Fibroblast of skin of right biceps (primary cell): ENCODE measurements at regions not wholly inside any gene's neighbourhood (a gene's known extent, or its start where the extent isn't known, plus 50 kb on each side); places are given as distances from the start of the nearest gene placed in this dataset.

Source experiments
- DNase-seq: peaks from one replicate; pipeline ENCODE4 v3.0.0-alpha.2; 2013

- no peak for DNase-seq
These were observed 195.7 kb downstream of the ZFP36L2 start for GRCh38 chr2:43030551-43031307.

GRCh38 chr2:43029186-43029585, 197.2 kb downstream of the ZFP36L2 start:
- DNase-seq = no peak

GRCh38 chr2:43028188-43028587, 198.2 kb downstream of the ZFP36L2 start:
- DNase-seq = no peak

GRCh38 chr2:43027097-43027873, 199.1 kb downstream of the ZFP36L2 start:
- peak; percentile 34 for DNase-seq

- DNase-seq = peak; percentile 30
These were observed 199.8 kb downstream of the ZFP36L2 start for GRCh38 chr2:43026426-43027096.

GRCh38 chr2:43025709-43026295, 200.6 kb downstream of the ZFP36L2 start:
- DNase-seq = no peak

GRCh38 chr2:43024515-43025011, 201.8 kb downstream of the ZFP36L2 start:
- peak; percentile 73 for DNase-seq

GRCh38 chr2:43023791-43024514, 202.5 kb downstream of the ZFP36L2 start:
- DNase-seq = no peak

GRCh38 chr2:43022896-43023295, 203.5 kb downstream of the ZFP36L2 start:
- no peak for DNase-seq

GRCh38 chr2:43021791-43022509, 204.5 kb downstream of the ZFP36L2 start:
- no peak for DNase-seq

GRCh38 chr2:43020990-43021669, 205.3 kb downstream of the ZFP36L2 start:
- DNase-seq = no peak

- DNase-seq = no peak
These were observed 206.1 kb downstream of the ZFP36L2 start for GRCh38 chr2:43020296-43020695.

GRCh38 chr2:43019536-43020183, 206.7 kb downstream of the ZFP36L2 start:
- no peak for DNase-seq

GRCh38 chr2:43019025-43019367, 207.4 kb downstream of the ZFP36L2 start:
- no peak for DNase-seq

- peak; percentile 56 for DNase-seq
These were observed 208.0 kb downstream of the ZFP36L2 start for GRCh38 chr2:43018179-43019024.

GRCh38 chr2:43013821-43014345, 212.5 kb downstream of the ZFP36L2 start:
- DNase-seq = no peak

- DNase-seq = no peak
These were observed 213.4 kb downstream of the ZFP36L2 start for GRCh38 chr2:43012966-43013365.

GRCh38 chr2:43011158-43011491, 215.3 kb downstream of the ZFP36L2 start:
- DNase-seq = no peak

GRCh38 chr2:43010438-43011157, 215.8 kb downstream of the ZFP36L2 start:
- no peak for DNase-seq
